ENCODE measurements at regions not wholly inside any gene's neighbourhood (a gene's known extent, or its start where the extent isn't known, plus 50 kb on each side); places are given as distances from the start of the nearest gene placed in this dataset.

GRCh38 chr10:43874984-43875383, 226.3 kb upstream of the ZNF32 start:
- Histone ChIP-seq H3K4me3 (no peak overlapping the region), H3K4me1 (peaks cover 11 to 54% (median 22%) of the 10 kb centered on the region in 9 donors), H3K27ac (no peak overlapping the region), H3K36me3 (no peaks in the 10 kb centered on the region), H3K9me3 (no peaks in the 10 kb centered on the region), H3K27me3 (no peaks in the 10 kb centered on the region)
- ATAC-seq (no peak), DNase-seq (no peak)
- no peak for TF ChIP-seq CTCF (IDR thresholded peaks at IDR 0.05)
- intact Hi-C loops (cut with DNase I) = loop anchor here in 1 of 10 donors (5.0 kb wide), 1 partner anchor 183 kb away; no protein-coding TSS in a partner anchor
- WGBS, 2 donors = 87 to 88% methylated on average over 10 of the region's 10 CpGs

GRCh38 chr10:43873717-43874116, 225.0 kb upstream of the ZNF32 start:
- Histone ChIP-seq H3K27ac (peak overlapping the region in 2 of 10 donors; percentile 29 to 85), H3K9me3 (no peaks in the 10 kb centered on the region), H3K4me3 (no peak overlapping the region), H3K4me1 (peaks cover under 1 to 54% (median 20%) of the 10 kb centered on the region in 9 donors), H3K36me3 (no peaks in the 10 kb centered on the region), H3K27me3 (no peaks in the 10 kb centered on the region)
- no peak for ATAC-seq
- WGBS, 2 donors = 90 to 95% methylated on average over 5 of the region's 5 CpGs
- no peak for DNase-seq
- intact Hi-C loops (cut with DNase I) = loop anchor here in 1 of 10 donors (5.0 kb wide), 1 partner anchor 181 kb away; no protein-coding TSS in a partner anchor
- no peak for TF ChIP-seq CTCF (IDR thresholded peaks at IDR 0.05)

GRCh38 chr10:43872644-43873043, 224.0 kb upstream of the ZNF32 start:
- Histone ChIP-seq H3K4me1 (peaks cover 0 to 53% (median 27%) of the 10 kb centered on the region in 9 donors), H3K4me3 (no peak overlapping the region), H3K9me3 (no peaks in the 10 kb centered on the region), H3K27ac (peak overlapping the region in 3 of 10 donors; percentile 21 to 86 (median 85)), H3K27me3 (no peaks in the 10 kb centered on the region), H3K36me3 (no peaks in the 10 kb centered on the region)
- ATAC-seq (no peak), DNase-seq (no peak)
- no peak for TF ChIP-seq CTCF (IDR thresholded peaks at IDR 0.05)
- intact Hi-C loops (cut with DNase I) = loop anchor here in 1 of 10 donors (5.0 kb wide), 1 partner anchor 180 kb away; no protein-coding TSS in a partner anchor
- WGBS, 2 donors = 96 to 97% methylated on average over 6 of the region's 6 CpGs

- no peak overlapping the region for H3K4me3 ChIP-seq
- 69 to 80% methylated on average over 5 of the region's 5 CpGs for WGBS, 2 donors
- TF ChIP-seq CTCF (IDR thresholded peaks at IDR 0.05) = no peak
- H3K27ac ChIP-seq = peak overlapping the region; percentile 13 to 86 (median 59)
- no peak for ATAC-seq
- peaks cover 0 to 57% (median 30%) of the 10 kb centered on the region in 9 donors for H3K4me1 ChIP-seq
- DNase-seq = no peak
- intact Hi-C loops (cut with DNase I) = loop anchor here in 1 of 10 donors (5.0 kb wide), 1 partner anchor 179 kb away; no protein-coding TSS in a partner anchor
- H3K27me3 ChIP-seq = no peaks in the 10 kb centered on the region
- no peaks in the 10 kb centered on the region for H3K9me3 ChIP-seq
- no peaks in the 10 kb centered on the region for H3K36me3 ChIP-seq
Observed at GRCh38 chr10:43871545-43871944, 222.9 kb upstream of the ZNF32 start.

Measured in heart right ventricle (tissue), 16 donors.